Frontal cortex (tissue), 3 donors: ENCODE measurements at regions not wholly inside any gene's neighbourhood (a gene's known extent, or its start where the extent isn't known, plus 50 kb on each side); places are given as distances from the start of the nearest gene placed in this dataset.
"Not testable (repeated sequence)": the region's sequence is repeated elsewhere in the genome, so short reads cannot be mapped to it uniquely, and the experiment has no call there.

Source experiments
- DNase-seq, 2 donors: peaks; one replicate each; pipeline ENCODE4 v3.0.0; 2012; ENCODE audit warnings: low spot score in 2 of 2
- FAIRE-seq: peaks from 2 replicates; lab custom pipeline; 2012; peaks lifted over from hg19 to GRCh38; lab: Jason Lieb, UNC
- donor health status: control.
- donor health status: control.
- donor health status: control.

DNA sequence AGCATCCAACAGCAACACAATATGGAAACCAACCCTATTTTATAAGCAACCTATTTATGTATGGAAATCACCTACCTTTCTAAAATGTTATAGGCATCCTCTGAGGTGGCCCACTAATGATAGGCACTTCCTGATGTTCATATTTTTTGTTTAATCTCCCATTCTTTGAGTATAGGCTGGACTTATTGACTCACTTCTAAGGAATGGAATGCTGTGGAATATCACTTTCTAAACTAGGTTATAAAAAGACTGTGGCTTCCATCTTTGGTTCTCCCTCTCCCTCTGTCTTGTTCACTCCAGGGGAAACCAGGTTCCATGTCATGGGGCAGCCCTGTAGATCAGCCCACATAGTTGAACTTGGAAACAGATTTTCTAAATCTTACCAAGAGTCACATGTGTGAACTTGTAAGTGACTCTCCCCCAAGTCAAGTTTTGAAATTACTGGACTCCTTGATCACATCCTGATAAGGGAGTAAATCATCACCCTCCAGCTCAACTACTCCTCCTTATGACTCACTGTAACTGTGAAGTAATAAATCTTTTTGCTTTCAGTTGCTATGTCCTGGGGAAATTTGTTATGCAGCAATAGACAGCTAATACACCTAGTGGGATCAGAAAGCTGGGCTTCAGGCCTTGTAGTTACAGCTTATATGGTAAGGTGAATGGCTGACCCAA lies 133.6 kb upstream of the POMZP3 start:
- FAIRE-seq, DNase-seq: not testable (repeated sequence)

- DNase-seq, FAIRE-seq: not testable (repeated sequence)
Observed at GRCh38 chr7:76739538-76739937, 112.5 kb upstream of the POMZP3 start.

GRCh38 chr7:76736724-76737123 lies 109.6 kb upstream of the POMZP3 start:
- FAIRE-seq, DNase-seq: not testable (repeated sequence)

GRCh38 chr7:76736091-76736490 lies 109.0 kb upstream of the POMZP3 start:
- FAIRE-seq, DNase-seq: not testable (repeated sequence)

- not testable (repeated sequence) for FAIRE-seq, DNase-seq
Observed at GRCh38 chr7:76735668-76736067, 108.6 kb upstream of the POMZP3 start.

GRCh38 chr7:76728571-76728974 lies 101.5 kb upstream of the POMZP3 start:
- not testable (repeated sequence) for FAIRE-seq

GRCh38 chr7:76723928-76724327 lies 96.8 kb upstream of the POMZP3 start:
- not testable (repeated sequence) for DNase-seq, FAIRE-seq

More at GRCh38 chr7:76728571-76728974, 101.5 kb upstream of the POMZP3 start:
- not testable (repeated sequence) for DNase-seq

- not testable (repeated sequence) for DNase-seq, FAIRE-seq
Observed at GRCh38 chr7:76716551-76716950, 89.5 kb upstream of the POMZP3 start.

DNA sequence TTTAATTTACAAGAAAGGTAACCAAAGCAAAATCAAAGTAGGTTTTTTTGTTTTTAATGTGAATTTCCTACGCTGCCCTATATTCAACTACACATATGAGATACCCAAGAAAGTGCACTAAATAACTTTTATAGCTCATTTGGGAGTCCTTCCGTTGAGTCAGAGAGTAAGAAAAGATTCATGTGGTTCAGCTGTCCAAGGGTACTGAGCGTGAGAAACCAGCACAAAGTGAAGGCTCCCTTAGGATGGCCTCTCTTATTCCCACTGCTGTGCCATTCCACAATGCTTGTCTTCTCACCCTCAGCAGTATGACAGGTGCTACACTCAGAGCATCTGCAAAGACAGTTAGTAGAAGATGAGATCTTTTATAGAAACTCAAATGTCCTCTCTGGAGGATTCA lies 85.8 kb upstream of the POMZP3 start:
- DNase-seq, FAIRE-seq: not testable (repeated sequence)

DNA sequence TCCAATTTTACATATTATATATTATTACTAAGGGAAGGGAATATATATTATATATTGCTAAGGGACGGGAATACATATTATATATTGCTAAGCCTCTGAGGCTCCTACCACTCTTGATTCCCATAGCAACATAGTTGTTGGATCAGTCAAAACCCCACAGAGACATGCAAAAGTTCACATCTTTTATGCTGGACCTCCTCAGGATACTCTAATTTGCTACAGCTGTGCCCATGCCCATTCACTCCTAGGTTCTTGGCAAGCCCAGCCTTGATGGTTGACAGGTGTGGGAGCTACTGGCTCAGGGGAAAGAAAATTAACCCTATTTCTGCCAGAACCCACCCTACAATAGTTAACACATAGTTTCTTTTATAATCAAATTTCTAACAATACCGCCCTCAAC lies 84.6 kb upstream of the POMZP3 start:
- DNase-seq, FAIRE-seq: not testable (repeated sequence)

- not testable (repeated sequence) for FAIRE-seq, DNase-seq
Observed at GRCh38 chr7:76709703-76710102, 82.6 kb upstream of the POMZP3 start.

DNA sequence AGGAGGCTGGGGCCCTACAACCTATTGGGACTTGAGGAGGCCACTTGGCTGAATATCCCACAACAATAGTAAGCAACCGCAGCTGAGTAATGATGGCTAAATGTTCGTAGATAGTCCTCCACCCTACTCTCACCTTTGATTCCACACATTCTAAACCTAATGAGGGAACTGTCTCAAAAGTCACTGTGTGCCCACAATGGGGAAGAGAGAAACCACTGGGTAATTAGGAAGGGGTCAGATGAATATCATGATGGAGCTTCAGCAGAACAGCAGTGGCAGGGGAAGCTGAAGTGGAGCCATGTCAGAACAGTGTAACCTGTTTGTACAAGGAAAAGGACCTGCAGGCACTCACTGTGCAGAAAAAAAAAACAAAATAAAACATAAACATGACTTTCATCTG lies 81.4 kb upstream of the POMZP3 start:
- FAIRE-seq, DNase-seq: not testable (repeated sequence)

- not testable (repeated sequence) for FAIRE-seq, DNase-seq
Observed at GRCh38 chr7:76703815-76704214, 76.7 kb upstream of the POMZP3 start.

- DNase-seq, FAIRE-seq: not testable (repeated sequence)
Observed at GRCh38 chr7:76686277-76686676, 59.2 kb upstream of the POMZP3 start.

- FAIRE-seq = not testable (repeated sequence)
Observed at GRCh38 chr7:76684737-76685136, 57.7 kb upstream of the POMZP3 start.

GRCh38 chr7:76683631-76684030 lies 56.6 kb upstream of the POMZP3 start:
- not testable (repeated sequence) for FAIRE-seq, DNase-seq

More at GRCh38 chr7:76684737-76685136, 57.7 kb upstream of the POMZP3 start:
- DNase-seq = not testable (repeated sequence)

- not testable (repeated sequence) for DNase-seq
- FAIRE-seq = peak; percentile 91
Observed at GRCh38 chr7:76681810-76682209, 54.7 kb upstream of the POMZP3 start.

DNA sequence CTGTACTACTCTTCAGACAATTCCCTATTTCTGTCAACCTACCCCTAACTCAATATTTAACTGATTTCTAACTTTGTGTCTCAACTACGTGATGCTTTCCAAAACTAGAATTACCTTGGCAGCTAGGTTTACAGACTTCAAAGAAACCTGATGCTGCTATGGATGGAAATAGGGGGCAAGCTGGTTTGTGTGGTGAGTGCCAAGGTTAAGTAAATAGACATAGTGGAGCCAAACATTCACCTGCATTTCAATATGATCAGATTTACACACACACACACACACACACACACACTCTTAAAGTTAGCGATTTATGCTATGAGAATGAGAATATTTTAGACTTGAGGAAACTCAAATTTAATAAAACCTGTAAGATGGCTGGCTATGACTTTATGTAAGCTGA lies 52.1 kb upstream of the POMZP3 start:
- FAIRE-seq, DNase-seq: not testable (repeated sequence)

DNA sequence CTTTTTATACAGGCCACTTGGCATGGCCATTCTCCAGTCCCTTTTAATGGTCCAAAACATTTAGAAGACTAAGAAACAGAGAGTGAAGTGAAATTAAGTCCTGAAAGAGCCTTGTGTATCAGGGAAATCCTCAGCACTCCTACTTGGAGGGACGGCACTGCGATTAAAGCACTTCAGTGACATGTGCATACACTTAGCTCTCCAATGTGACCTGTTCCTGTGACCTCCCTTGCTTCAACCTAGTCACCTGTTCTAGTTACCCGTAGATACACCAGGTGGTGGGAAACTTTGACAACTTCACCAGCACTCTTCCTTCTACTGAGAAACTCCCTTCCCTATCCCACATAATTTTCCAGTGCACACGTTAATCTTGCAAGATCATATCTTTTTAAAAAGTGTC lies 51.4 kb upstream of the POMZP3 start:
- not testable (repeated sequence) for DNase-seq, FAIRE-seq

GRCh38 chr7:76676890-76677289 lies 49.8 kb upstream of the POMZP3 start:
- not testable (repeated sequence) for FAIRE-seq, DNase-seq
